ENCODE measurements at regions not wholly inside any gene's neighbourhood (a gene's known extent, or its start where the extent isn't known, plus 50 kb on each side); places are given as distances from the start of the nearest gene placed in this dataset.

- no peaks in the 10 kb centered on the region for H3K79me2 ChIP-seq (ENCODE audit: control insufficient read depth, insufficient read depth, low read length, unreplicated experiment)
- H2AFZ ChIP-seq (ENCODE audit: low read length, unreplicated experiment), result no peak overlapping the region
- H3K36me3 ChIP-seq (ENCODE audit: insufficient read depth, low read length), result no peaks in the 10 kb centered on the region
- H3K4me3 ChIP-seq (ENCODE audit: low read depth, low read length), result no peak overlapping the region
- no peaks in the 10 kb centered on the region for H3K4me1 ChIP-seq (ENCODE audit: control insufficient read depth, insufficient read depth, low read length, unreplicated experiment)
- H3K27ac ChIP-seq (ENCODE audit: low read depth, low read length), result no peak overlapping the region
- no peaks in the 10 kb centered on the region for H3K27me3 ChIP-seq (ENCODE audit: insufficient read depth, low read length)
Observed at GRCh38 chr5:106200971-106201370, 1469.8 kb downstream of the EFNA5 start.

GRCh38 chr5:106195679-106196474, 1474.9 kb downstream of the EFNA5 start:
- no peak overlapping the region for H3K27ac ChIP-seq (ENCODE audit: low read depth, low read length)
- no peaks in the 10 kb centered on the region for H3K79me2 ChIP-seq (ENCODE audit: control insufficient read depth, insufficient read depth, low read length, unreplicated experiment)
- no peak overlapping the region for H2AFZ ChIP-seq (ENCODE audit: low read length, unreplicated experiment)
- no peak overlapping the region for H3K4me3 ChIP-seq (ENCODE audit: low read depth, low read length)
- no peaks in the 10 kb centered on the region for H3K27me3 ChIP-seq (ENCODE audit: insufficient read depth, low read length)
- H3K4me1 ChIP-seq (ENCODE audit: control insufficient read depth, insufficient read depth, low read length, unreplicated experiment), result no peaks in the 10 kb centered on the region
- no peaks in the 10 kb centered on the region for H3K36me3 ChIP-seq (ENCODE audit: insufficient read depth, low read length)

- no peaks in the 10 kb centered on the region for H3K79me2 ChIP-seq (ENCODE audit: control insufficient read depth, insufficient read depth, low read length, unreplicated experiment)
- H3K27ac ChIP-seq (ENCODE audit: low read depth, low read length), result no peak overlapping the region
Observed at GRCh38 chr5:106189121-106189809, 1481.5 kb downstream of the EFNA5 start.

GRCh38 chr5:106185661-106186081, 1485.1 kb downstream of the EFNA5 start:
- no peaks in the 10 kb centered on the region for H3K27me3 ChIP-seq (ENCODE audit: insufficient read depth, low read length)
- H3K4me3 ChIP-seq (ENCODE audit: low read depth, low read length), result no peak overlapping the region
- no peaks in the 10 kb centered on the region for H3K36me3 ChIP-seq (ENCODE audit: insufficient read depth, low read length)
- no peaks in the 10 kb centered on the region for H3K4me1 ChIP-seq (ENCODE audit: control insufficient read depth, insufficient read depth, low read length, unreplicated experiment)
- no peak overlapping the region for H2AFZ ChIP-seq (ENCODE audit: low read length, unreplicated experiment)
- H3K79me2 ChIP-seq (ENCODE audit: control insufficient read depth, insufficient read depth, low read length, unreplicated experiment), result no peaks in the 10 kb centered on the region
- no peak overlapping the region for H3K27ac ChIP-seq (ENCODE audit: low read depth, low read length)

More at GRCh38 chr5:106189121-106189809, 1481.5 kb downstream of the EFNA5 start:
- H2AFZ ChIP-seq (ENCODE audit: low read length, unreplicated experiment), result no peak overlapping the region
- no peak overlapping the region for H3K4me3 ChIP-seq (ENCODE audit: low read depth, low read length)
- no peaks in the 10 kb centered on the region for H3K27me3 ChIP-seq (ENCODE audit: insufficient read depth, low read length)
- no peaks in the 10 kb centered on the region for H3K4me1 ChIP-seq (ENCODE audit: control insufficient read depth, insufficient read depth, low read length, unreplicated experiment)
- H3K36me3 ChIP-seq (ENCODE audit: insufficient read depth, low read length), result no peaks in the 10 kb centered on the region

DNA sequence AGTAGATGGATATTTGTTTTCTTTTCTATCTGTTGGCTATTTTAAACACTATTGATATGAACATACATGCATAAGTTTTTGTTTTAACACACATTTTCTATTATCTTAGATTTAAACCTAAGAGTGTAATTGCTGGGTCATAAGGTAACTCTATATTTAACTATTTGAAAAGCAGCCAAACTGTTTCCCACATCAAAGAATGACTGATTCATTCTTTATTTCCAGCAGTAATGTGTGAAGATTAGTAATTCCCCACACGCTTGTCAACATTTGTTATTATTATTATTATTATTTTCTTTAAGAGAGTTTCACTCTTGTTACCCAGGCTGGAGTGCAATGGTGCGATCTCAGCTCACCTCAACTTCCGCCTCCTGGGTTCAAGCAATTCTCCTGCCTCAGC, 1495.8 kb downstream of the EFNA5 start:
- H2AFZ ChIP-seq (ENCODE audit: low read length, unreplicated experiment), result no peak overlapping the region
- no peaks in the 10 kb centered on the region for H3K4me1 ChIP-seq (ENCODE audit: control insufficient read depth, insufficient read depth, low read length, unreplicated experiment)
- H3K27me3 ChIP-seq (ENCODE audit: insufficient read depth, low read length), result no peaks in the 10 kb centered on the region
- H3K27ac ChIP-seq (ENCODE audit: low read depth, low read length), result no peak overlapping the region
- H3K4me3 ChIP-seq (ENCODE audit: low read depth, low read length), result no peak overlapping the region
- no peaks in the 10 kb centered on the region for H3K36me3 ChIP-seq (ENCODE audit: insufficient read depth, low read length)
- H3K79me2 ChIP-seq (ENCODE audit: control insufficient read depth, insufficient read depth, low read length, unreplicated experiment), result no peaks in the 10 kb centered on the region

DNA sequence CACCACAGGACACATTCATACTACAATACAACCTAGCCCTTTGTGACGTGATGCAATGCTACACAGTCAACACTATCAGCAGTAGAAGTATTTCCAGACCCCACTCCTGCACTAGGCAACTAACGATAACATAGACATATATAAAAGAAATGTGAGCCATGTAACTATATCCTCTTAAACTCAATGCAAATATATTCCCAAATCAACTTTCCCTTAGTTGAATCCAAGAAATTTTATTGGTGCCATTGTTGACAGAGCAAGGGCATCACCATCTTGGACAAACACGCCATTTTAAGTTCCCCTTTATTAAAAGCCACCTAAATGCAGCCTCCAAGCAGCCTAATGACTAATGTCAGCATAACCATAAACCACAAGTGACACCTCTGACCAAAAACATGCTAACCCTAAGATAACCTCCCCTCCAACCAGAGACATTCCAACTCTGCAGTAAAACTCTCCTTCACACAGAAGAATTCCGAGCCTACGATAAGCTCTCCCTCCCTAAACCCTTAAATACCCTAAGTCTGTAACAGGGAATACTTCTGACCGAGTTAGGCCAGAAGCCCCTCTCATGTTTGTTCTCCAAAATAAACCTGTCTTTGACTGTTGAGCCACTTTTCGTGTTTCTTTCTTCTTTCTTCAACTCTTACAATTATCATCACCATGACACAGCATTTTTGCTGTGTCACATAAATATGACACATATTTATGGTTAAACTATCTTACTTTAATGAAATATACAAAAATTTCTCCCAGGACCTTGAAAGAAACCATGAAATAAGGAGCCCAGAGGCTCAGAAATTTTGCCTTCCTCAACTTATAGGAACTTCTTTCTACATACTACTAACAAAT, 1497.8 kb downstream of the EFNA5 start:
- Histone ChIP-seq H3K4me3 (ENCODE audit: low read depth, low read length) (no peak overlapping the region), H3K79me2 (ENCODE audit: control insufficient read depth, insufficient read depth, low read length, unreplicated experiment) (no peaks in the 10 kb centered on the region), H3K27me3 (ENCODE audit: insufficient read depth, low read length) (no peaks in the 10 kb centered on the region), H2AFZ (ENCODE audit: low read length, unreplicated experiment) (no peak overlapping the region), H3K36me3 (ENCODE audit: insufficient read depth, low read length) (no peaks in the 10 kb centered on the region), H3K4me1 (ENCODE audit: control insufficient read depth, insufficient read depth, low read length, unreplicated experiment) (no peaks in the 10 kb centered on the region), H3K27ac (ENCODE audit: low read depth, low read length) (no peak overlapping the region)

DNA sequence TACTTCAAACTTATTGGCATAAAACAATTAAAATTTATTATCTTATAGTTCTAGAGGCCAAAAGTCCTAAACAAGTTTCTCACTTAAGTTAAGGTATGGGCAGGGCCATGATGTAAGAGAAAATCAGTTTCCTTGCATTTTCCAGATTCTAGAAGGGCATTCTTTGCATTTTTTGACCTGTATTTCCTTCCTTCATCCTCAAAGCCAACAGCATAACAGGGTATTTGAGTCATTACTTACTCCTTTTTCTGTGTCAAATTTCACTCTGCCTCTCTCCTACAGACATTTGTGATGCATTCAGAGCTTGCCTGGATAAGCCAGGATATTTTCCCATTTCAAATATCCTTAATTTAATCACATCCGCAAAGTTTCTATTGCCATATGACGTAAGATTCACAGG, 1499.0 kb downstream of the EFNA5 start:
- H2AFZ ChIP-seq (ENCODE audit: low read length, unreplicated experiment), result no peak overlapping the region
- no peaks in the 10 kb centered on the region for H3K36me3 ChIP-seq (ENCODE audit: insufficient read depth, low read length)
- no peak overlapping the region for H3K27ac ChIP-seq (ENCODE audit: low read depth, low read length)
- H3K4me1 ChIP-seq (ENCODE audit: control insufficient read depth, insufficient read depth, low read length, unreplicated experiment), result no peaks in the 10 kb centered on the region
- H3K79me2 ChIP-seq (ENCODE audit: control insufficient read depth, insufficient read depth, low read length, unreplicated experiment), result no peaks in the 10 kb centered on the region
- no peaks in the 10 kb centered on the region for H3K27me3 ChIP-seq (ENCODE audit: insufficient read depth, low read length)
- H3K4me3 ChIP-seq (ENCODE audit: low read depth, low read length), result no peak overlapping the region

DNA sequence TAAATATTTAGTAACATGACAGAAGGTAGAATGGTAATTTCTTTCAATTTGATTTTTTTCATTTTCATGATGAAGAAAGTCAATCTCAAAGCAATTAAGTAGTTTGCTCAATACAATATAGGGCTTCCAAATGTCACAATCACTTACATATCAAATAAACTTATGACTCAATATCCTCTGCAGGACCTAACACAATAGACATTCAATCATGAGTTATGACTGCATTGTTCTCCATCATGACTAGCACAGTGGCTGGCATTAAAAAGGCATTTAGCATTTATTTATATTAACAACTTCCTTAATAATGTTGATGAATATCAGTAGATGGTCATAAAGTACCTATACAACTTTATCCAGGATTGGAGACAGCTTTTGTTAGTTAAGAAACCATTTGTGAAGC, 1499.6 kb downstream of the EFNA5 start:
- no peak overlapping the region for H3K27ac ChIP-seq (ENCODE audit: low read depth, low read length)
- no peaks in the 10 kb centered on the region for H3K27me3 ChIP-seq (ENCODE audit: insufficient read depth, low read length)
- H3K36me3 ChIP-seq (ENCODE audit: insufficient read depth, low read length), result no peaks in the 10 kb centered on the region
- no peaks in the 10 kb centered on the region for H3K4me1 ChIP-seq (ENCODE audit: control insufficient read depth, insufficient read depth, low read length, unreplicated experiment)
- no peak overlapping the region for H3K4me3 ChIP-seq (ENCODE audit: low read depth, low read length)
- no peak overlapping the region for H2AFZ ChIP-seq (ENCODE audit: low read length, unreplicated experiment)
- no peaks in the 10 kb centered on the region for H3K79me2 ChIP-seq (ENCODE audit: control insufficient read depth, insufficient read depth, low read length, unreplicated experiment)

DNA sequence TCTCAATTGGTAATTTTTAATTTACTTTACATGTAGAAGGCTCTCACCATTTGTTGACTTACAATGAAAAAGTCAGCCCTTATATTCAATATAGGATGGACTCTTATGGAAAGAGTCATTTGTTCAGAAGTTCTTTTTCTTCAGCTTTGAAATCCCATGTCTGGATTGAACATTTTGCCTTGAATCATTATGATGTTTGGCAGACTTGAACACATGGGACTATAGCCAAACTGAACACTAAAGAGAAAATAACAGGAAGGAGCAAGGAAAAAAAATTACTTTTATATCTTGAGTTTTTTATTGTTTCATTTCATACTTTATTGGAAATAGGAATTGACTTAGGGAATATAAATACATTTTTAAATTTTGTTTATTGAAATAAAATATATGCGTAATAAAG, 1503.0 kb downstream of the EFNA5 start:
- no peaks in the 10 kb centered on the region for H3K4me1 ChIP-seq (ENCODE audit: control insufficient read depth, insufficient read depth, low read length, unreplicated experiment)
- H3K27ac ChIP-seq (ENCODE audit: low read depth, low read length), result no peak overlapping the region
- no peaks in the 10 kb centered on the region for H3K27me3 ChIP-seq (ENCODE audit: insufficient read depth, low read length)
- H3K79me2 ChIP-seq (ENCODE audit: control insufficient read depth, insufficient read depth, low read length, unreplicated experiment), result no peaks in the 10 kb centered on the region
- H3K4me3 ChIP-seq (ENCODE audit: low read depth, low read length), result no peak overlapping the region
- H2AFZ ChIP-seq (ENCODE audit: low read length, unreplicated experiment), result no peak overlapping the region
- no peaks in the 10 kb centered on the region for H3K36me3 ChIP-seq (ENCODE audit: insufficient read depth, low read length)

- H3K27ac ChIP-seq (ENCODE audit: low read depth, low read length), result no peak overlapping the region
- no peak overlapping the region for H3K4me3 ChIP-seq (ENCODE audit: low read depth, low read length)
Observed at GRCh38 chr5:106163233-106163632, 1507.5 kb downstream of the EFNA5 start.

More at GRCh38 chr5:106163233-106163632, 1507.5 kb downstream of the EFNA5 start:
- Histone ChIP-seq H3K36me3 (ENCODE audit: insufficient read depth, low read length) (no peaks in the 10 kb centered on the region), H3K27me3 (ENCODE audit: insufficient read depth, low read length) (no peaks in the 10 kb centered on the region), H3K79me2 (ENCODE audit: control insufficient read depth, insufficient read depth, low read length, unreplicated experiment) (no peaks in the 10 kb centered on the region), H2AFZ (ENCODE audit: low read length, unreplicated experiment) (no peak overlapping the region), H3K4me1 (ENCODE audit: control insufficient read depth, insufficient read depth, low read length, unreplicated experiment) (no peaks in the 10 kb centered on the region)

Measured in ACC112 (cell line).